ENCODE measurements at regions not wholly inside any gene's neighbourhood (a gene's known extent, or its start where the extent isn't known, plus 50 kb on each side); places are given as distances from the start of the nearest gene placed in this dataset.

DNA sequence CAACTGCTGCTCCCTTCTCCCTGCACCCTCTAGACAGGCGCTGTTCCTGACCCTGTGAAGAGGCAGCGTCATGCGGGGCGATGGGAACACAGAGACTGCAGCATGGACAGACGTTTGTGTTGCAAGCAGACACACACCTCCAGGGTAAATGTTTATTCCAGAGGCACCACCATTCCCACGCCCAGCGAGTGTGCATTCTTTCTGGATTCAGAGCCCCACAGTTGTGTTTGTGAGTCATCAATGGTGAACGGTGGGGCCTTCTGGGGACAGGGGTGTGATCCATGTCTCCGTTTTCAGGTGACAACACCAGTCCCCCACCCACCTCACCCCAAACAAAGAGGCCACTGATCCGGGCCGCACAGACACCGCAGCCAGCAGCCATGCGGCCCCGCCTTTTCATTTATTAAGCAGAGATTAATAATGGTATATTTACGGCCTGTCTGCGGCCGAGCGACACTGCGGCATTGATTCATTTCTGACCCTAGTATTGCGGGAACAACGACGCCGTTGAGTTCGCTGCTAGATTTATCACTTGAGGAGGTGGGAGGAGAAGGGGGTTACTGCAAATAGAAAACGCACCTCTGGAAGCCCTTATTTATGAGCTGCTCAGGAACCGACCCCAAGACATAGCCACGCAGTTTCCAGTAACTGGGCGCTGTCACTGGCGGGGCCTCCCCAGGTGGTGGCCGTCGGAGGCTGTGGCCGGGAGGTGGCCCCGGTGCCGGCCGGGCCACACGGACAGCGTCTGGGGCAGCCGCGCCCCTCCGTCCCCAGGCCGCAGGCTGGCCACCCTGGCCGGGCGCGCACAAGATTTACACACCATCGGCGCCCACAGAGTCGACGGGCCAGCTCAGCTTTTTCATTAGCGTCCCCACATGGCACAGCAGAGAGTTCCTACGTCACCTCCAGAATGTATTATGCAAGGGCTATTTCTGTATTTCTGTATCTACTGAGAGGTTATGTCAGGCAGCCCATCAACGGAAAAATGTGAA is 367.6 kb downstream of the THBS2 start:
- no peak overlapping the region for H3K4me3 ChIP-seq (ENCODE audit: low read length)
- TF ChIP-seq ZNF274 (IDR thresholded peaks at IDR 0.05; ENCODE audit: low read depth, low read length) = no peak

DNA sequence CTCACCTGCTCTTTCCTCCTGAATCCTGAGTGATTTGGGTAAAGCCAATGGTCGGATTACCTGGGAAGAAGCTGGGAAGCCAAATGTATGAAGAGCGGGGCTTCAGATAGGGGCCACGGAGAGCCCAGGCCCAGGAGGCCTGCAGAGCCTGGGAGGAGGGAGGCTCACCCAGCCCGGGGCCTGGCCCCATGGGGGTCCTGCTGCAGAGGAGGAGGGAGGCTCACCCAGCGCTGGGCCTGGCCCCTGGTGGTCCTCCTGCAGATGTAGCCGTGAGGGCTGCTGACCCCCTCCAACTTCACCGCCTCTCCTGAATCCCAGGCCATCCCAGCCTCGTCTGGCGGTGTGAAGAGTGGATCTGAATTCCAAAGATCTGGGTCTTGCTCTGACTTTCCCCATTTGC is 368.4 kb downstream of the THBS2 start:
- TF ChIP-seq ZNF274 (IDR thresholded peaks at IDR 0.05; ENCODE audit: low read depth, low read length) = no peak
- no peak overlapping the region for H3K4me3 ChIP-seq (ENCODE audit: low read length)

DNA sequence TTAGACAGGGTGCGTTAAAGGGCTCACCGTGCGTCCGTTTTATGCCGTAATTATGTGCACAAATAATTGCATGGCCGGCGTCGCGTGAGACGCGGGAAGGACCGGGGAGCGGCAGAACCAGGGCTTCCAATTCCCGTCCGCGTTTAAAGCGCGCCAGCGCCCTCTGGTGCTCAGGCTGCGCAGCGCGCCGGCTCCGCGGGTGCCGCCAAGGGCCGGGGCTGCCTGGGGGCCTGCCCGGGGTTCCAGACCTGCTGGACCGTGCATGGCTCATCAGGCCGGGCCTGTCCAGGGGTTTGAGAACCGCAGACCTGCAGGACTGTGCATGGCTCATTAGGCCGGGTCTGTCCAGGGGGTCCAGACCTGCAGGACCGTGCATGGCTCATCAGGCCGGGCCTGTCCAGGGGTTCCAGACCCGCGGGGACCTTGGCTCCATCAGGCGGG is 369.0 kb downstream of the THBS2 start:
- no peak for TF ChIP-seq ZNF274 (IDR thresholded peaks at IDR 0.05; ENCODE audit: low read depth, low read length)
- H3K4me3 ChIP-seq (ENCODE audit: low read length) = peak overlapping the region; percentile 30; the same call in 1 of the 2 replicates

DNA sequence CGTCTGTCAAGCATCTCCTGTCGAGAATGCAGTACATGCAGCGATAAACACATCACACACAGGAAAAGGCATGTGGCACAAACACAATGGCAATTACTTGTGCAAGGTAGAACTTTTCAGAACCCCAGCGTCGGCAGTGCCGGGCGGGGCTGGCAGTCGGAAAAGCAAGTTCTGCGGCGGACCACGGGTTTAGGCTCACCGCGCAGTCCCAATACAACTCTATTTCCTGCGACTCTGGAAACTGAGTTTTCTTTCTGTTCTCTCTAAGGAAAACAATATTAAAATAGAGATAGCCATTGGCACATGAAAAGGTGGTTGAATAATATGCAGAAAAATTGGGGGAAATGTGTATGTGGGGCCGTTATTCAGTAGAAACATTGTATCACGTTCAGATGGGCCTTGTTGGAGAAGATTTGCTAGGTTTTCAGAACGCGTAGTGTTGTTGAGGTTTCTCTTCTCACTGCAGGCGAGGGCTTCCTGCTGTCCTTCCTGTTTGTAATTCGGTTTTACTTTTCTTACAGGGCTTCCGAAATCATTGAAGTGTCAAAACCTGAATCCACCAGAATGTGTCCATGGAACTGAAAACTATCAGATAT is 369.5 kb downstream of the THBS2 start:
- H3K4me3 ChIP-seq (ENCODE audit: low read length) = peak overlapping the region; percentile 30; the same call in 1 of the 2 replicates
- no peak for TF ChIP-seq ZNF274 (IDR thresholded peaks at IDR 0.05; ENCODE audit: low read depth, low read length)

DNA sequence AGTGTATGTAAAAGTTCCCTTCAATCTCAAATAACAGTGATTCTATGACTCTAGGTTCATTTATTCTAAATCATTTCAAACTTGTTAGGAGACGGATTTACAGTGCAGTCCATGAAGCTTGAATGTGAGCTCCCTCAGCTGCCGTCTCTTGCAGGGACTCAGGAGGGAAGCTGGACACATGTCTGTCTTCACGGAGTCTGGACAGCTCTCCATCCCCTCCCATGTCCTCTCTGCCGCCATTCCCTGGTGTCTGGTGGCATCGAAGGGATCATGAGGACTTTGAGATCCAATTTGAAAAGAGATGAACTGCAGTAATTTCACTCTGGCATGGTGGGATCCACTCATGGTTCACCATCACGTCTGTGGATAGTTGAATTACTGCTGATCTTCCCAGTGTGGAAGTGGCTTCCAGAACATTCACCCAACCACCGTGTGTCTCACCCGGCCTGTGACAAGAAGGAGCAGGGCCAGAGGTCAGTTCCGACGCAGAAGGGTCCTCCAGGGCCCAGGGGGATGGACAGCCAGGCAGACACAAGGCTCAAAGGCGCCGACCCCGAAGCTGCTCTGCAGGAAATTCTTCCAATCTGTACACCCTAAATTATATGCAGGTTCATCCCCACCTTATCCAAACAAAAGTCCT is 370.1 kb downstream of the THBS2 start:
- no peak overlapping the region for H3K4me3 ChIP-seq (ENCODE audit: low read length)
- no peak for TF ChIP-seq ZNF274 (IDR thresholded peaks at IDR 0.05; ENCODE audit: low read depth, low read length)

DNA sequence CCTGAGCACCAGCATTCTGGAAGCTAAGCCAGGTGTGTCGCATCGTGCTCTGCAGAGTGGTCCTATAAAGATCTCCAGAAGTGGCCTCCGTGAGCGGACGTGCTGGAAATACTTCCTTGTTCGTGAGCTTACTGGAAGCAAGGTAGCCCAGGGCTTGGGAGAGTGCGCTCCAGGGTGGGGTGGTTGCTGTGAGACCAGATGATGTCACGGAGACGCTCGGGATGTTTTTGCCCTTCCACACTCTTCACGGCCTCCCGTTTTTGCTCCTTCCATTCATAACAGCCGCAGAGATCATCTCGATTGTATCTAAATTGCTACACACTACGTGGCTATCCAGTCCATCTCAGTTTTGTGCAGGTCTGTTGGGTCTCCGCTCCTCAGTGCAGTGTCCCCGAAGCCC is 373.4 kb downstream of the THBS2 start:
- H3K4me3 ChIP-seq (ENCODE audit: low read length) = no peak overlapping the region
- no peak for TF ChIP-seq ZNF274 (IDR thresholded peaks at IDR 0.05; ENCODE audit: low read depth, low read length)

DNA sequence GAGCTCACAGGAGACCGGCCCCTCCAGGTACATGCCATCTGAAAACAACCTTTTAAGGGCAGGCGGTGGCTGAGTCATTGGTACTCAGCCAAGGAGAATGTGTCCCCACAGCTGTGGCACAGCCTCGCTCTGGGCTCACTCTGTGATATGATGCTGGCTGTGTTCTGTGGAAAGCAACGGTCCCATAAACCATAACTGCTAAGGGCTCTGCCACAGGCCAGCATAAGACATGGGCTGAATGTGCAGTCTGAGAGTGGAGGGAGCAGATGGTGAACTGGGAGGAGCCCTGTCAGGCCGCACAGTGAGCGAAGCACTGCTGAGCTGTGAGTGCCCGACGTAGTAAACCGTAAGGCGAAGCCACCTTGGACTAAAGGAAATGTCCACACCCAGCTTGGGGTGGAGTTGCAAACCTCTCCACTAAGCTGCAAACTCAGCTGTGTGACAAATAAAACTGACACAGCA is 375.8 kb downstream of the THBS2 start:
- no peak overlapping the region for H3K4me3 ChIP-seq (ENCODE audit: low read length)
- TF ChIP-seq ZNF274 (IDR thresholded peaks at IDR 0.05; ENCODE audit: low read depth, low read length) = no peak

DNA sequence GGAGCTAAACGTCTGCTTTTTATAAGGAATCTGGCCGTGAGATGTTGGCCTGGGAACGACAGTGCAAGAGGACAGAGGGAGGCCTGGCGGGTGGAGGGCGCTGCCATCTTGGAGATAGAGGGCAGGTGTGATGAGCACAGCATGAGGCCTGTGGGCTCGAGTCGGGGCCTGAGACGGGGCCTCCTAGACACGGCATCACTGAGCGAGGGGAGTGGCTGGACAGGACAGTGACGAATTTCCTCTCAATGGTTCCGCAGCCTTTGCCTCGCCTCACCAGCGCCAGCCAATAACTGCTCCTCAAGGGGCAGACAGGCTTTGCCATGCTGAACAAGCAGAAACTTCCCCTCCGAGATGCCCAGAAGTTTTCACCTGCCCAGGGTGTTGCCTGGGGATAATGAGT is 376.7 kb downstream of the THBS2 start:
- H3K4me3 ChIP-seq (ENCODE audit: low read length) = no peak overlapping the region
- no peak for TF ChIP-seq ZNF274 (IDR thresholded peaks at IDR 0.05; ENCODE audit: low read depth, low read length)

DNA sequence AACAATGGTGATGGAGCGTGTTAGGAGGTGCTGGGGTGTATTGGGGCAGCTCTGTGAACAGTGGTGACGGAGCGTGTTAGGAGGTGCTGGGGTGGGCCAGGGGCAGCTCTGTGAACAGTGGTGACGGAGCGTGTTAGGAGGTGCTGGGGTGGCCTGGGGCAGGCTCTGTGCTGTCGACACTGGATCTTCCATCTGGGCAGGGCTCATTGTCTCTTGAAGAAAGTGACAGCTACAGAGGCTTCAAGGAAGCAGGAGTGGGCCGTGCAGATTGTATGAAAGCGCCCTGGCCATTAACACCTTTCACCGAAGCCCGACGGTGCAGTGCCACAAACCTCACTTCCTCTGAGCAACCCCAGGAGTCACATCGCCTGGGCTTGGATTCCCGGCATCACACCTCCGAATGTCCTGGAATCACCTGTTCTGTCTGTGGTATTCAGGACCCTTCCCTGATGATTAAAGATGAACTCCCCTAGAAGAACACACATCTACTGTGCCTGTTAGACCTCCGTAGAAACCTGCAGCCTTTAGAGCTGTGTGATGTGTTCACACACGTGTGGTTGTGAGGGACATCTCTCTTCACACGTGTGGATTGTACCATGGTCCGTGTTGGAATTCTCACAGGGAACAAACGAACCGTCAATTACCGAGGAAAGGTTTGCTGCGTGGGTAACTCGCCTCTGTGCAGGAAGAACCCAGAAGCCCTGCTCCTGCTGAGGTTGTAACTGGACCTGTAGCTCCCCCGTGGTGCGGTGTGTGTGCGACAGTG is 377.7 kb downstream of the THBS2 start:
- TF ChIP-seq ZNF274 (IDR thresholded peaks at IDR 0.05; ENCODE audit: low read depth, low read length) = no peak
- no peak overlapping the region for H3K4me3 ChIP-seq (ENCODE audit: low read length)

DNA sequence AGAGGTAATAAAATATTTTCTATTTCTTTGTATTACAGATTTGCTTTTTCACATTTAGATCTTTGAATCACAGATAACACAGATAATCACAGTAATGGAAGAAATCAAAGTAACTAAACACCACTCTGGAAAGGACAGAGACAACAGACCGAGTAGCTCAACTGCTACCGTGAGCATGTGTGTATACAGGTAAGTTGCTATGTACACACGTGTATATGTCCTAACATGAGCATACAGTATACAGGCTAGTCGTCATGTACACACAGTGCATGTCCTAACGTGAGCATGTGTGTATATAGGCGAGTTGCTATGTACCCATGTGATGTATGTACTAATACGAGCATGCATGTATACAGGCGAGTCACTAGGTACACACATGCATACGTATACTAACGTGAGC is 379.0 kb downstream of the THBS2 start:
- no peak for TF ChIP-seq ZNF274 (IDR thresholded peaks at IDR 0.05; ENCODE audit: low read depth, low read length)
- no peak overlapping the region for H3K4me3 ChIP-seq (ENCODE audit: low read length)

DNA sequence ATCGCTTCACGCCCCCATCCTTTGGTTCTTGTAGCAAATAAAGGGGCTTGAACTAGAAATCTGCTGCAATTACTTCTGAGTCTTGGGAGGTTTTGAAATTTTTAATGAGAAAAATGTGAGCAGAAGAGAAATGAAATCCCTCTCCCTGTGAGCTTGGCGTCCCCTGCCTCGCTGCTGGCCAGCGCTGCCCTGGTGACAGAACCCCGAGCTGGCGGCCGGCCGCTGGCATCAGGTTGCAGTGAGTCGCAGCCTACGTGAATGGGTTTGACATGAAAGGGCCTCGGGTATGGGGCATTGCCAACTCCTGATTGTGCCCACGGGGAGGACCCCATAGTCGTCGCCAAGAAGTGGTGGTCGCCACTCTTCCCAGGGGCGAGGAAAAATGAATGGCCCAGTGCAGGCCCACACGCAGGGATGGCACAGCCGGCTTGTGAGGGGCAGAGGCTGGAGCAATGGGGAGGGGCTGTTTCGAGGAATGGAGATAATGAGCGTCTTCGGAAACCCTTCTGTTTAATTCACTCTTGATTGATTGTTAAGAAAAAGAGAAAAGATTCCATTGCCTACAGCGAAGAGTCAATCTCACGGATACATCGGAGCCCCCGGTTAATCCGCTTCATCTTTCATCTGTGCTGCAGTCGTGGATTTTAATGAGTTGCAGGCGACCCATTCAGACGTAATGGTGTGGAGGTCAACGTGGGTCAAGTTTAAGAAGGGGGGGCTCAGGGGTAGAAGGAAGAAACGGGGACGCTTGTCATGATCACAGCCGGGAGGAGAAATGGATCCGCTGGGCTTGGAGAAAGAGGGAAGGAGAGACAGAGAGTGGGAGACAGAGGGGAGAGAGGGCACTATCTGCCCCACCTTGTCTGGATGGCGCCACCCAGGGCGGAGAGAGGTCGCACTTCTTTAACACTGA is 380.1 kb downstream of the THBS2 start:
- TF ChIP-seq ZNF274 (IDR thresholded peaks at IDR 0.05; ENCODE audit: low read depth, low read length) = no peak
- no peak overlapping the region for H3K4me3 ChIP-seq (ENCODE audit: low read length)

DNA sequence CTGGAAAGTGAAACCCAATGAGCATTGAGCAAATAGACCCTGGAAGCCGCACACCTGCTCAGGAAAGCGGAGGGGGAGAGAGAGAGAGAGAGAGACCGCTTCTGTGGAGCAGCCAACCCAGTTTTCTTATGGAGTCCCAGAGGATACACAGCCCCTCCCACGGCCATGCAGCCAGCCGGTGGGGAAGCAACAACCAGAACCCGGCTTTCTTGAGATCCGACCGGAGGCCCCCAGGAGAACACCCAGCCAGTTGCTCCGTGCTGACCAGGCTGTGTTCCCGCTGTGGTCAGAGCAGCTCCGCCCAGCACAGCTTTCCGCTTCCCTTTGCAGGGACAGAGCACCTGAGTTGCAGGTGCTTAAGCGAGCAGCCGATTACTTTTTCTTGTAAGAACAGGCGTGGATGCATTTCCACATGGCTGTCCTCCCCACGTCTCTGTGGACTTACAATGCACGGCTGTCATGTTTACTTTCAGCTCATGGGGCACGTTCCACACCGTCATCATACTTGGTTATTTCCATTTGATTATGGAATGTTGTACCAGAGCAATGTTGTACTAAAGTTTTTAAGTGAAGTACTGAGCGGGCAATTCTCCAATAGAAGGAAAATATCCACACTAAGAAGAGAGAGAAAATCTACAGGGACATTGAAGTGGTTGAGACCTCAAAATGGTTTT is 381.9 kb downstream of the THBS2 start:
- no peak overlapping the region for H3K4me3 ChIP-seq (ENCODE audit: low read length)

More for the DNA sequence above, 381.9 kb downstream of the THBS2 start:
- TF ChIP-seq ZNF274 (IDR thresholded peaks at IDR 0.05; ENCODE audit: low read depth, low read length) = no peak
